ENCODE measurements at regions not wholly inside any gene's neighbourhood (a gene's known extent, or its start where the extent isn't known, plus 50 kb on each side); places are given as distances from the start of the nearest gene placed in this dataset.

DNA sequence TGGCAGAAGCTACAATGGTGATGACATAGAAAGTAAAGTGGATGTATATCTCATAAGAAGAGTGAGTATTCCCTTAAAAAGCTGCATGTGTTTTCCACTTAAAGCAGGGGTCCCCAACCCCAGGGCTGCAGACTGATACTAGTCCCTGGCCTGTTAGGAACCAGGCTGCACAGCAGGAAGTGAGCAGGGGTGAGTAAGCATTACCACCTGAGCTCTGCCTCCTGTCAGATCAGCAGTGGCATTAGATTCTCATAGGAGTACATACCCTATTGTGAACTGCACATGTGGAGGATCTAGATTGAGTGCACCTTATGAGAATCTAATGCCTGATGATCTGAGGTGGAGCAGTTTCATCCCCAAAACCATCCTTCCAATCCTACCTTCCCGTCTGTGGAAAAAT is 126.1 kb upstream of the CMC1 start:
- dilution Hi-C loops (cut with MboI; ENCODE audit: extremely low pct_ligation_motif_present, low sequenced_read_pairs) = no loop called here
- Histone ChIP-seq H2AFZ (ENCODE audit: control insufficient read depth, low read length) (no peak overlapping the region), H3K4me2 (ENCODE audit: control insufficient read depth, extremely low read depth, insufficient read depth, low read depth, low read length) (no peak overlapping the region), H3K9me1 (ENCODE audit: control insufficient read depth, extremely low read depth, insufficient read depth, low read length) (no peaks in the 10 kb centered on the region), H3K36me3 (ENCODE audit: control insufficient read depth in 2 of 2, extremely low read depth in 1 of 2, insufficient read depth in 2 of 2, low read length in 2 of 2) (no peaks in the 10 kb centered on the region), H3K27ac (ENCODE audit: control insufficient read depth, insufficient read depth, low read length) (no peak overlapping the region), H3K27me3 (ENCODE audit: control insufficient read depth, extremely low read depth, insufficient read depth, low read length) (no peaks in the 10 kb centered on the region), H3K4me1 (ENCODE audit: control insufficient read depth, extremely low read depth, insufficient read depth, low read length) (no peaks in the 10 kb centered on the region), H4K20me1 (ENCODE audit: control insufficient read depth, extremely low read depth, insufficient read depth, low read length) (no peaks in the 10 kb centered on the region), H3K79me2 (ENCODE audit: control insufficient read depth, insufficient read depth, low read length) (no peaks in the 10 kb centered on the region), H3K9me3 (ENCODE audit: control insufficient read depth, low read depth, low read length) (no peaks in the 10 kb centered on the region), H3K9ac (ENCODE audit: control insufficient read depth, extremely low read depth, insufficient read depth, low read length) (no peak overlapping the region), H3K4me3 (ENCODE audit: control insufficient read depth in 2 of 3, extremely low read depth in 1 of 3, insufficient read depth in 2 of 3, low read depth in 1 of 3, low read length in 3 of 3) (no peak overlapping the region)
- FAIRE-seq = no peak
- no peak for TF ChIP-seq EZH2 (IDR thresholded peaks at IDR 0.05; ENCODE audit: low read length)
- DNase-seq (ENCODE audit: low read depth, low spot score) = no peak

DNA sequence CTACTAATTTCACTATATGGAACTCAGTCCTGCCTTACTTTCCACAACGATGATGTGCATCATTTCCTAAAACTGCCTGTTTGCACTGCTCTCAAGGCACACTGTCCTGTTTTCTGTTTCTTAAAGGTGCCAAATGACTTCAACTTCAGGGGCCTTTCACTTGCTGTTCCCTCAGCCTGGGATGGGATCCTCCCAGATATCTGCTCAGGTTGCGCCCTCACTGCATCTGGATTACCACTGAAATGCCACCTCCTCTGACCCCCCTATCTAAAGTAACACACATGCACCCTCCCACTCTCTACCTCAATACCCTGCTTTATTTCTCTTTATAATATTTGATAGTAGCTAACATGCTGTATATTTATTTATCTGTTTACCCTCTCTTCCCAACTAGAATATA is 123.8 kb upstream of the CMC1 start:
- H3K9ac ChIP-seq (ENCODE audit: control insufficient read depth, extremely low read depth, insufficient read depth, low read length) = no peak overlapping the region
- no peaks in the 10 kb centered on the region for H3K4me1 ChIP-seq (ENCODE audit: control insufficient read depth, extremely low read depth, insufficient read depth, low read length)
- H3K27ac ChIP-seq (ENCODE audit: control insufficient read depth, insufficient read depth, low read length) = no peak overlapping the region
- no peaks in the 10 kb centered on the region for H3K36me3 ChIP-seq (ENCODE audit: control insufficient read depth in 2 of 2, extremely low read depth in 1 of 2, insufficient read depth in 2 of 2, low read length in 2 of 2)
- H3K27me3 ChIP-seq (ENCODE audit: control insufficient read depth, extremely low read depth, insufficient read depth, low read length) = no peaks in the 10 kb centered on the region
- dilution Hi-C loops (cut with MboI; ENCODE audit: extremely low pct_ligation_motif_present, low sequenced_read_pairs) = no loop called here
- no peaks in the 10 kb centered on the region for H3K79me2 ChIP-seq (ENCODE audit: control insufficient read depth, insufficient read depth, low read length)
- H3K9me1 ChIP-seq (ENCODE audit: control insufficient read depth, extremely low read depth, insufficient read depth, low read length) = no peaks in the 10 kb centered on the region
- FAIRE-seq (no peak), DNase-seq (ENCODE audit: low read depth, low spot score) (no peak)
- no peak overlapping the region for H2AFZ ChIP-seq (ENCODE audit: control insufficient read depth, low read length)
- H4K20me1 ChIP-seq (ENCODE audit: control insufficient read depth, extremely low read depth, insufficient read depth, low read length) = no peaks in the 10 kb centered on the region
- H3K4me2 ChIP-seq (ENCODE audit: control insufficient read depth, extremely low read depth, insufficient read depth, low read depth, low read length) = no peak overlapping the region
- H3K4me3 ChIP-seq (ENCODE audit: control insufficient read depth in 2 of 3, extremely low read depth in 1 of 3, insufficient read depth in 2 of 3, low read depth in 1 of 3, low read length in 3 of 3) = no peak overlapping the region
- TF ChIP-seq, protein P1, sequence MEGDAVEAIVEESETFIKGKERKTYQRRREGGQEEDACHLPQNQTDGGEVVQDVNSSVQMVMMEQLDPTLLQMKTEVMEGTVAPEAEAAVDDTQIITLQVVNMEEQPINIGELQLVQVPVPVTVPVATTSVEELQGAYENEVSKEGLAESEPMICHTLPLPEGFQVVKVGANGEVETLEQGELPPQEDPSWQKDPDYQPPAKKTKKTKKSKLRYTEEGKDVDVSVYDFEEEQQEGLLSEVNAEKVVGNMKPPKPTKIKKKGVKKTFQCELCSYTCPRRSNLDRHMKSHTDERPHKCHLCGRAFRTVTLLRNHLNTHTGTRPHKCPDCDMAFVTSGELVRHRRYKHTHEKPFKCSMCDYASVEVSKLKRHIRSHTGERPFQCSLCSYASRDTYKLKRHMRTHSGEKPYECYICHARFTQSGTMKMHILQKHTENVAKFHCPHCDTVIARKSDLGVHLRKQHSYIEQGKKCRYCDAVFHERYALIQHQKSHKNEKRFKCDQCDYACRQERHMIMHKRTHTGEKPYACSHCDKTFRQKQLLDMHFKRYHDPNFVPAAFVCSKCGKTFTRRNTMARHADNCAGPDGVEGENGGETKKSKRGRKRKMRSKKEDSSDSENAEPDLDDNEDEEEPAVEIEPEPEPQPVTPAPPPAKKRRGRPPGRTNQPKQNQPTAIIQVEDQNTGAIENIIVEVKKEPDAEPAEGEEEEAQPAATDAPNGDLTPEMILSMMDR (optimal IDR thresholded peaks at IDR 0.05 in 1 of 3, IDR thresholded peaks at IDR 0.05 in 1 of 3, conservative IDR thresholded peaks at IDR 0.05 in 1 of 3; ENCODE audit: extremely low read depth in 1 of 3, insufficient read depth in 2 of 3, low read length in 3 of 3) = no peak
- TF ChIP-seq EZH2 (IDR thresholded peaks at IDR 0.05; ENCODE audit: low read length) = no peak
- no peaks in the 10 kb centered on the region for H3K9me3 ChIP-seq (ENCODE audit: control insufficient read depth, low read depth, low read length)

DNA sequence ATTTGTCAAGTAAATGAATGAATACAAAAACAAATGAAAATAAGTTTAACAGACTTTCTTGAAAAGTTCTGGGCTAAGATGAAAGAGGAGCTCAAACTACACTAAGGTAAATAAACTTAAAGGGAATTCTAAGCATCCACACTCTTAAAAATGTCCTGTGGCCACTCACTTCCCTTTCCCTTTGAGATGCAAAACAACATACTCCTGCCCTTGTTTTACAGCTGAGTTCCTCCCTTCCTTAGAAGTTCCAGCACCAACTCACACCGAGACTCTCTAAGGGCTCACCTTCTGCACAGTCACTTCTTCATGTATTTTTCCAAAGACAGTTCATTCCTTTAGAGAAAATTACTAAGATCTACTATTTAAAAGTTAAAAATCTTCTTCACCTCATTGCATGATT is 123.3 kb upstream of the CMC1 start:
- no peaks in the 10 kb centered on the region for H3K4me1 ChIP-seq (ENCODE audit: control insufficient read depth, extremely low read depth, insufficient read depth, low read length)
- no peak overlapping the region for H3K9ac ChIP-seq (ENCODE audit: control insufficient read depth, extremely low read depth, insufficient read depth, low read length)
- TF ChIP-seq, protein P1 (optimal IDR thresholded peaks at IDR 0.05 in 1 of 3, IDR thresholded peaks at IDR 0.05 in 1 of 3, conservative IDR thresholded peaks at IDR 0.05 in 1 of 3; ENCODE audit: extremely low read depth in 1 of 3, insufficient read depth in 2 of 3, low read length in 3 of 3) = no peak
- no peak for TF ChIP-seq EZH2 (IDR thresholded peaks at IDR 0.05; ENCODE audit: low read length)
- H3K79me2 ChIP-seq (ENCODE audit: control insufficient read depth, insufficient read depth, low read length) = no peaks in the 10 kb centered on the region
- H2AFZ ChIP-seq (ENCODE audit: control insufficient read depth, low read length) = no peak overlapping the region
- no peaks in the 10 kb centered on the region for H3K9me3 ChIP-seq (ENCODE audit: control insufficient read depth, low read depth, low read length)
- no peaks in the 10 kb centered on the region for H3K36me3 ChIP-seq (ENCODE audit: control insufficient read depth in 2 of 2, extremely low read depth in 1 of 2, insufficient read depth in 2 of 2, low read length in 2 of 2)
- FAIRE-seq (no peak), DNase-seq (ENCODE audit: low read depth, low spot score) (no peak)
- no peak overlapping the region for H3K4me2 ChIP-seq (ENCODE audit: control insufficient read depth, extremely low read depth, insufficient read depth, low read depth, low read length)
- dilution Hi-C loops (cut with MboI; ENCODE audit: extremely low pct_ligation_motif_present, low sequenced_read_pairs) = no loop called here
- no peaks in the 10 kb centered on the region for H4K20me1 ChIP-seq (ENCODE audit: control insufficient read depth, extremely low read depth, insufficient read depth, low read length)
- no peaks in the 10 kb centered on the region for H3K27me3 ChIP-seq (ENCODE audit: control insufficient read depth, extremely low read depth, insufficient read depth, low read length)
- H3K4me3 ChIP-seq (ENCODE audit: control insufficient read depth in 2 of 3, extremely low read depth in 1 of 3, insufficient read depth in 2 of 3, low read depth in 1 of 3, low read length in 3 of 3) = no peak overlapping the region
- no peaks in the 10 kb centered on the region for H3K9me1 ChIP-seq (ENCODE audit: control insufficient read depth, extremely low read depth, insufficient read depth, low read length)
- no peak overlapping the region for H3K27ac ChIP-seq (ENCODE audit: control insufficient read depth, insufficient read depth, low read length)

Measured in keratinocyte (primary cell).